Breast epithelium (tissue), 3 donors: ENCODE measurements at regions not wholly inside any gene's neighbourhood (a gene's known extent, or its start where the extent isn't known, plus 50 kb on each side); places are given as distances from the start of the nearest gene placed in this dataset.

ENCODE experiments used
- CTCF ChIP-seq, 3 donors: fragments of 450-650 bp; IDR thresholded peaks; one replicate each; pipeline ENCODE4 v1.5.1; 2016 to 2017; ENCODE audit warnings: antibody characterized with exemption in 3 of 3, mild to moderate bottlenecking in 3 of 3, moderate library complexity in 3 of 3
- POLR2A ChIP-seq: fragments of 450-650 bp; IDR thresholded peaks from one replicate; pipeline ENCODE4 v1.6.1; 2016; ENCODE audit warnings: antibody characterized with exemption, mild to moderate bottlenecking, moderate library complexity
- POLR2AphosphoS5 ChIP-seq, 3 donors: sonication (generic); formaldehyde crosslinking; IDR thresholded peaks; one replicate each; pipeline ENCODE4 v1.6.1; 2017; ENCODE audit warnings: antibody characterized with exemption in 3 of 3

- TF ChIP-seq CTCF (IDR thresholded peaks at IDR 0.05) (no peak), POLR2A (no peak), POLR2AphosphoS5 (IDR thresholded peaks at IDR 0.05) (no peak)
These were observed 53.5 kb downstream of the MAGEF1 start for GRCh38 chr3:184658223-184658928.
